A673 (cell line): ENCODE measurements at regions not wholly inside any gene's neighbourhood (a gene's known extent, or its start where the extent isn't known, plus 50 kb on each side); places are given as distances from the start of the nearest gene placed in this dataset.

Experiments
- CTCF ChIP-seq: fragments of 300-800, 200-600 bp; sonication (generic); conservative IDR thresholded peaks from 2 replicates; pipeline ENCODE4 v1.5.1; 2017; ENCODE audit warnings: low read depth, mild to moderate bottlenecking, antibody characterized with exemption, low read length, moderate library complexity, mixed read lengths
- EZH2 ChIP-seq: fragments of 200-600 bp; sonication (generic); IDR thresholded peaks from 2 replicates; pipeline ENCODE4 v1.6.1; 2017; ENCODE audit warnings: borderline replicate concordance, low read depth, mild to moderate bottlenecking, mixed read lengths, antibody characterized with exemption, low read length; ENCODE audit not compliant: poor library complexity, severe bottlenecking

GRCh38 chr2:224158831-224159230, 119.7 kb upstream of the SERPINE2 start:
- no peak for TF ChIP-seq CTCF
- TF ChIP-seq EZH2, result no peak
